Inflammatory macrophage treated with lipopolysaccharide for 1 hour (primary cell): ENCODE measurements at regions not wholly inside any gene's neighbourhood (a gene's known extent, or its start where the extent isn't known, plus 50 kb on each side); places are given as distances from the start of the nearest gene placed in this dataset.

ENCODE experiments used
- DNase-seq, 2 donors: peaks; one replicate each; pipeline ENCODE4 v3.0.0-alpha.2; 2020 to 2022

- no peak for DNase-seq
These were observed 2065.7 kb downstream of the MRPL39 start for GRCh38 chr21:23541571-23541970.

GRCh38 chr21:23534850-23535249 lies 2072.4 kb downstream of the MRPL39 start:
- no peak for DNase-seq

GRCh38 chr21:23531444-23531843 lies 2075.8 kb downstream of the MRPL39 start:
- no peak for DNase-seq

- no peak for DNase-seq
These were observed 2082.6 kb downstream of the MRPL39 start for GRCh38 chr21:23524685-23525084.

- no peak for DNase-seq
These were observed 2084.5 kb downstream of the MRPL39 start for GRCh38 chr21:23522751-23523150.

- DNase-seq: no peak
These were observed 2099.8 kb downstream of the MRPL39 start for GRCh38 chr21:23507501-23507900.

- no peak for DNase-seq
These were observed 2110.6 kb downstream of the MRPL39 start for GRCh38 chr21:23496729-23497128.

GRCh38 chr21:23488245-23488644 lies 2119.0 kb downstream of the MRPL39 start:
- no peak for DNase-seq

- DNase-seq: no peak
These were observed 2126.6 kb downstream of the MRPL39 start for GRCh38 chr21:23480591-23481270.

- DNase-seq: no peak
These were observed 2128.9 kb downstream of the MRPL39 start for GRCh38 chr21:23478381-23478780.

GRCh38 chr21:23475281-23476219 lies 2131.7 kb downstream of the MRPL39 start:
- DNase-seq: no peak

GRCh38 chr21:23471877-23472276 lies 2135.4 kb downstream of the MRPL39 start:
- no peak for DNase-seq

GRCh38 chr21:23463365-23463764 lies 2143.9 kb downstream of the MRPL39 start:
- no peak for DNase-seq

- DNase-seq: no peak
These were observed 2151.6 kb downstream of the MRPL39 start for GRCh38 chr21:23455676-23456075.

GRCh38 chr21:23452384-23453083 lies 2154.7 kb downstream of the MRPL39 start:
- no peak for DNase-seq

GRCh38 chr21:23445307-23445706 lies 2162.0 kb downstream of the MRPL39 start:
- DNase-seq: no peak

GRCh38 chr21:23438081-23438480 lies 2169.2 kb downstream of the MRPL39 start:
- no peak for DNase-seq

- DNase-seq: no peak
These were observed 2204.3 kb downstream of the MRPL39 start for GRCh38 chr21:23402929-23403520.

- DNase-seq: no peak
These were observed 2206.0 kb downstream of the MRPL39 start for GRCh38 chr21:23401278-23401677.

- DNase-seq: no peak
These were observed 2208.6 kb downstream of the MRPL39 start for GRCh38 chr21:23398726-23399125.

GRCh38 chr21:23394458-23394857 lies 2212.8 kb downstream of the MRPL39 start:
- DNase-seq: no peak

- no peak for DNase-seq
These were observed 2222.6 kb downstream of the MRPL39 start for GRCh38 chr21:23384679-23385078.

GRCh38 chr21:23374155-23374554 lies 2233.1 kb downstream of the MRPL39 start:
- no peak for DNase-seq
